ENCODE measurements at regions not wholly inside any gene's neighbourhood (a gene's known extent, or its start where the extent isn't known, plus 50 kb on each side); places are given as distances from the start of the nearest gene placed in this dataset.

DNA sequence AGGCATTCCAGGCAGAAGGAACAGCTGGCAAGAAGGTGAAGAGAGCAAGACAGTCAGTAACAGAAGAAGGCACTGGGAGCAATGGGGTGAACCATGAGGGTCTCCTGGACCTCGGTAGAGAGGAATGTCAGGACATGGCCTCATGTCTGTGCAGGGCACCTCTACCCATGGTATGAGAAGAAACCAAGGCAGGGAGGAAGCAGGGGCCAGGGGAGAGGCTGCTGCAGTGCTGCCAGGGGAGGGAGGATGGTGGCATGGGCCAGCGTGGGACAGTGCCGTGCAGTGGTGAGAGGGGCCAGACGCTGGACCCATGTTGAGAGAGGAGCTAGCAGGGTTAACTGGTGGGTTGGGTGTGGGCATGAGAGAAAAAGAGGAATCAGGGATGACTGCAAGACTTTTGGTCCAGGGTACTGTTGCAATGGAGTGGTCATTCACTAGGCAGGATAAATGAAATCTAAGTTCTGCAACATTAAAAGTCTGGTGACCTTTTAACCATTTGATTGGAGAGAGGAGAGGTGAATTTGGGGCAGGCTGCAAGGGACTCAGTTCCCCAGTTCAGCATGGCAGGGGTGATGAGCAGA, 577.6 kb downstream of the MATN1 start:
- TF ChIP-seq, protein P1, sequence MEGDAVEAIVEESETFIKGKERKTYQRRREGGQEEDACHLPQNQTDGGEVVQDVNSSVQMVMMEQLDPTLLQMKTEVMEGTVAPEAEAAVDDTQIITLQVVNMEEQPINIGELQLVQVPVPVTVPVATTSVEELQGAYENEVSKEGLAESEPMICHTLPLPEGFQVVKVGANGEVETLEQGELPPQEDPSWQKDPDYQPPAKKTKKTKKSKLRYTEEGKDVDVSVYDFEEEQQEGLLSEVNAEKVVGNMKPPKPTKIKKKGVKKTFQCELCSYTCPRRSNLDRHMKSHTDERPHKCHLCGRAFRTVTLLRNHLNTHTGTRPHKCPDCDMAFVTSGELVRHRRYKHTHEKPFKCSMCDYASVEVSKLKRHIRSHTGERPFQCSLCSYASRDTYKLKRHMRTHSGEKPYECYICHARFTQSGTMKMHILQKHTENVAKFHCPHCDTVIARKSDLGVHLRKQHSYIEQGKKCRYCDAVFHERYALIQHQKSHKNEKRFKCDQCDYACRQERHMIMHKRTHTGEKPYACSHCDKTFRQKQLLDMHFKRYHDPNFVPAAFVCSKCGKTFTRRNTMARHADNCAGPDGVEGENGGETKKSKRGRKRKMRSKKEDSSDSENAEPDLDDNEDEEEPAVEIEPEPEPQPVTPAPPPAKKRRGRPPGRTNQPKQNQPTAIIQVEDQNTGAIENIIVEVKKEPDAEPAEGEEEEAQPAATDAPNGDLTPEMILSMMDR (conservative IDR thresholded peaks at IDR 0.05; ENCODE audit: low read depth, low read length): no peak
- H3K4me3 ChIP-seq (ENCODE audit: low read depth, low read length): no peak overlapping the region
- no peak for DNase-seq (ENCODE audit: low read depth)

DNA sequence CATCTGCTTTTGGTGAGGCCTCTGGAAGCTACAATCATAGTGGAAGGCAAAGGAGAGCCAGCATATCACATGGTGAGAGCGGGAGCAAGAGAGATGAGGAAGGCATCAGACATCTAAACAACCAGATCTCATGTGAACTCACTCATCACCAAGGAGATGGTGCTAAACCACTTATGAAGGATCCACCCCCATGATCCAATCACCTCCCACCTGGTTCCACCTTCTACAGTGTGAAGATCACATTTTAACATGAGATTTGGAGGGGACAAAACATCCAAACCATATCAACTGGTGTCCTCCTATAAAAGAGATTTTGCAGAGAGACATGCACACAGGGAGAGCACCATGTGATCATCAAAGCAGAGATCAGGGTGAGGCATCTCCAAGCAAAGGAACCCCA, 578.6 kb downstream of the MATN1 start:
- TF ChIP-seq, protein P1 (conservative IDR thresholded peaks at IDR 0.05; ENCODE audit: low read depth, low read length): no peak
- no peak overlapping the region for H3K4me3 ChIP-seq (ENCODE audit: low read depth, low read length)
- no peak for DNase-seq (ENCODE audit: low read depth)

DNA sequence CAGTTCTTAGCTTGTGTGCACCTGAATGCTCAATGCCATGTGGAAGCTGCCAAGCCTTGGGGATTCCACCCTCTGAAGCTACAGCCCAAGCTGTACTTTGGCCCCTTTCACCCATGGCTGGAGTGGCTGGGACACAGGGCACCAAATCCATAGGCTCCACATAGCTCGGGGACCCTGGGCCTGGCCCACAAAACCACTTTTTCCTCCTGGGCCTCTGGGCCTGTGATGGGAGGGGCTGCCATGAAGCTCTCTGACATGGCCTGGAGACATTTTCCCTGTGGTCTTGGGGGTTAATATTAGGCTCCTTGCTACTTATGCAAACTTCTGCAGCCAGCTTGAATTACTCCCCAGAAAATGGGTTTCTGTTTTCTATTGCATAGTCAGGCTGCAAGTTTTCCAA, 579.9 kb downstream of the MATN1 start:
- TF ChIP-seq, protein P1 (conservative IDR thresholded peaks at IDR 0.05; ENCODE audit: low read depth, low read length): no peak
- no peak overlapping the region for H3K4me3 ChIP-seq (ENCODE audit: low read depth, low read length)
- DNase-seq (ENCODE audit: low read depth): no peak

DNA sequence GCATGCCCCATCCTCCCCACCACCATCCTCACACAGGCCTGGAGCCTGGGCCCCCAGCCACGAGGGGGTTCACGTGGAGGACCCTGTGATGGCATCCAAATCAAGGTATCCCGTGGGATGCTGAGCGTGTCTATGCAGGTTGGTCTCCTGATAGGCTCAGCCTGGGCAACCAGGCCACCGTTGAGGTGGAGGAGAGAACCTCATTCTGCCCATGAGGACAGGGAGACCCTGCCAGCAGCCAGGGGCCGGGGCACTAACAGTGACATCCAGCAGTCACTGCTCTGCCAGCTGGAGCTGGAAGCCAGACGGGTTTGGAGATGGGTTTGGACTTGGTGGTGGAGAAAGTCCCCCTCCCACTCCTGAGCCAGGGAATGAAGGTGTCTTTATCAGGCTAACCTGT, 582.8 kb downstream of the MATN1 start:
- DNase-seq (ENCODE audit: low read depth): no peak
- TF ChIP-seq, protein P1 (conservative IDR thresholded peaks at IDR 0.05; ENCODE audit: low read depth, low read length): no peak
- no peak overlapping the region for H3K4me3 ChIP-seq (ENCODE audit: low read depth, low read length)

DNA sequence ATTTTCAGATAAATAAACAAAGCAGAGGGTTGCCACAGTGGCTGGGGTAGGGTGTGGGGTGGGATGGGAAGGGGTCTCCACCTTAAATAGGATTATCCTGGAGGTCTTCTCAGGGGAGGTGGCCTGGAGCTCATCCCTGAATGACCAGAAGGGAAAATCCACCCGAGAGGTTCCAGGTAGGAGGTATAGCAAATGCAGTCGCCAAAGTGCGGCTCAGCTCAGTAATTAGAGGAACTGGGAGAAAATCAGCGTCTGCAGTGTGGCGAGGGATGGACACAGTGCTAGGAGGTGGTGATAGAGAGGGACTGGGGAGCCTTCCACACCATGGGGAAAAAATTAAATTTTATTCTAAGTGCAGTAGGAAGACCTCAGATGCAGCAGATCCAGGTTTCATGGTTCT, 584.5 kb downstream of the MATN1 start:
- DNase-seq (ENCODE audit: low read depth): no peak
- TF ChIP-seq, protein P1 (conservative IDR thresholded peaks at IDR 0.05; ENCODE audit: low read depth, low read length): no peak
- H3K4me3 ChIP-seq (ENCODE audit: low read depth, low read length): no peak overlapping the region

DNA sequence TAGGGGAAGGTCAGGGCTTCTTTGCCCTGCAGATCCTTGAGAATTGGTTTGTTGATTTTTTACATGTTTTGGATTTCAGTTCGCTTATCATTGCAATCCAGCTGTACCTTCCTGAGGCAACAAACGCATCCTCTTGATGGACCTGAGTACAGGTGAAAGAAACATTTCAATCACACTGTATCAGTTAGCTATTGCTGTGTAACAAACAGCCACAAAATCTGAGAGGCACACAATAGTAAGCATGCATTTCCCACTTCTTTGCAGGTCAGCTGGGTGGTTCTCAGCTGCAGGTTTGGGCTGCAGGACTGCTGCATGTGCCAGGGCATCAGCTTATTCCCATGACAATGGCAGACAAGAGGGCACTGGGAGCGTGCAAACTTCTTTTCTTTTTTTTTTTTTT, 586.4 kb downstream of the MATN1 start:
- no peak for DNase-seq (ENCODE audit: low read depth)
- H3K4me3 ChIP-seq (ENCODE audit: low read depth, low read length): no peak overlapping the region
- TF ChIP-seq, protein P1 (conservative IDR thresholded peaks at IDR 0.05; ENCODE audit: low read depth, low read length): no peak

DNA sequence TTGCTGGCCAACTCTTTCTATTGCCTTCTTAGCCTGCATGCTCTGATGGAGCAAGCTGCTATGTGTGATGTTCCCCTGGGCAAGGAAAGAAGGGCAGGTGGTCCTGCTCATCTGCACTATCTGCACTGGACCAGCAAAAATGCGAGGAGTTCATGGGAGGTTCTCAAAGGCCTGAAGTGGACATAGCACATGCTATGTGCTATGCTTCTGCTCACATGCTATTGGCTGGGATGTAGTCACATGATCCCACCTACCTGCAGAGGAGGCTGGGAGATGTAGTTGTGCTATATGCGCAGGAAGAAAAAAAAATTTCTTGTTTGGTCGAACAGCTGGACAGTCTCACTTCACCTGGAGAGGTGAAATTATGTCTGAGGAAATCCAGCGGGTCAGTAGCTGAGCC, 587.7 kb downstream of the MATN1 start:
- DNase-seq (ENCODE audit: low read depth): no peak
- TF ChIP-seq, protein P1 (conservative IDR thresholded peaks at IDR 0.05; ENCODE audit: low read depth, low read length): no peak
- no peak overlapping the region for H3K4me3 ChIP-seq (ENCODE audit: low read depth, low read length)

Measured in epithelial cell of proximal tubule (primary cell).